ENCODE measurements at regions not wholly inside any gene's neighbourhood (a gene's known extent, or its start where the extent isn't known, plus 50 kb on each side); places are given as distances from the start of the nearest gene placed in this dataset.
"Not testable (repeated sequence)": the region's sequence is repeated elsewhere in the genome, so short reads cannot be mapped to it uniquely, and the experiment has no call there.

GRCh38 chr2:105567996-105568494 is 169.2 kb upstream of the FHL2 start:
- FAIRE-seq = no peak

- FAIRE-seq = no peak
These were observed 164.3 kb upstream of the FHL2 start for GRCh38 chr2:105563000-105563719.

GRCh38 chr2:105561401-105561800 is 162.6 kb upstream of the FHL2 start:
- no peak for FAIRE-seq

GRCh38 chr2:105560157-105560556 is 161.3 kb upstream of the FHL2 start:
- FAIRE-seq = no peak

- no peak for FAIRE-seq
These were observed 158.4 kb upstream of the FHL2 start for GRCh38 chr2:105557021-105557920.

GRCh38 chr2:105556366-105556765 is 157.5 kb upstream of the FHL2 start:
- no peak for FAIRE-seq

GRCh38 chr2:105554235-105554634 is 155.4 kb upstream of the FHL2 start:
- FAIRE-seq = no peak

- FAIRE-seq = no peak
These were observed 154.8 kb upstream of the FHL2 start for GRCh38 chr2:105553538-105554196.

GRCh38 chr2:105546628-105546974 is 147.8 kb upstream of the FHL2 start:
- FAIRE-seq = no peak

- FAIRE-seq = peak; percentile 56
These were observed 147.1 kb upstream of the FHL2 start for GRCh38 chr2:105545730-105546627.

GRCh38 chr2:105544591-105545377 is 145.9 kb upstream of the FHL2 start:
- no peak for FAIRE-seq

- FAIRE-seq = no peak
These were observed 142.6 kb upstream of the FHL2 start for GRCh38 chr2:105541189-105542050.

GRCh38 chr2:105540642-105541041 is 141.8 kb upstream of the FHL2 start:
- no peak for FAIRE-seq

- FAIRE-seq = no peak
These were observed 140.5 kb upstream of the FHL2 start for GRCh38 chr2:105539331-105539730.

- no peak for FAIRE-seq
These were observed 140.0 kb upstream of the FHL2 start for GRCh38 chr2:105538840-105539239.

GRCh38 chr2:105537920-105538319 is 139.1 kb upstream of the FHL2 start:
- no peak for FAIRE-seq

- FAIRE-seq = no peak
These were observed 138.6 kb upstream of the FHL2 start for GRCh38 chr2:105537466-105537865.

GRCh38 chr2:105536175-105536574 is 137.3 kb upstream of the FHL2 start:
- FAIRE-seq = no peak

- not testable (repeated sequence) for FAIRE-seq
These were observed 130.4 kb upstream of the FHL2 start for GRCh38 chr2:105529258-105529657.
